GM10266 (cell line): ENCODE measurements at regions not wholly inside any gene's neighbourhood (a gene's known extent, or its start where the extent isn't known, plus 50 kb on each side); places are given as distances from the start of the nearest gene placed in this dataset.

ENCODE experiments used
- DNase-seq: peaks from one replicate; pipeline ENCODE4 v3.0.0; 2012; ENCODE audit errors: extremely low spot score
- CTCF ChIP-seq: IDR thresholded peaks from 2 replicates; pipeline ENCODE4 v1.5.1; 2012; ENCODE audit warnings: mild to moderate bottlenecking, low read depth; ENCODE audit not compliant: control insufficient read depth, insufficient read depth; ENCODE audit errors: missing control alignments

- TF ChIP-seq CTCF = no peak
- DNase-seq = no peak
Observed at GRCh38 chr7:142598297-142598696, 151.0 kb upstream of the PRSS1 start.

DNA sequence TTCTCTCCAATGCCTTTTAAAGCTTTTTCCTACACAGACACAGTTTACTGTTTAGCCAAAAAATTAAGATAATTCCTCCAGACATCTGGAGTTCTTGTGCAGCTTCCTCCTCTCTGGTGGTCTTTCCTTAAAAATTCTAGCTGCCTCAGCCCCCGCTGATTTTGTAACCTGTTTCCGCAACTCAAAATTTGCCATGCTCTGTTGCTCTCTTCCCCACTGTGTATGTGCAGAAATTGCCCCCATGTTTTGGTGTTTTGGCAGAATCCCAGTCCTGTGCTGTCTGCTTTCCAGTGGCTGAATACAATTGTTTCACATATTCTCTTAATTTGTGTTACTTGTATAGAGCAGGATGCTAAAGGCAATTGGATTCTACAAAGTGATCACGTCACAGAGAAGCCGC lies 151.7 kb upstream of the PRSS1 start:
- no peak for TF ChIP-seq CTCF
- DNase-seq = no peak

DNA sequence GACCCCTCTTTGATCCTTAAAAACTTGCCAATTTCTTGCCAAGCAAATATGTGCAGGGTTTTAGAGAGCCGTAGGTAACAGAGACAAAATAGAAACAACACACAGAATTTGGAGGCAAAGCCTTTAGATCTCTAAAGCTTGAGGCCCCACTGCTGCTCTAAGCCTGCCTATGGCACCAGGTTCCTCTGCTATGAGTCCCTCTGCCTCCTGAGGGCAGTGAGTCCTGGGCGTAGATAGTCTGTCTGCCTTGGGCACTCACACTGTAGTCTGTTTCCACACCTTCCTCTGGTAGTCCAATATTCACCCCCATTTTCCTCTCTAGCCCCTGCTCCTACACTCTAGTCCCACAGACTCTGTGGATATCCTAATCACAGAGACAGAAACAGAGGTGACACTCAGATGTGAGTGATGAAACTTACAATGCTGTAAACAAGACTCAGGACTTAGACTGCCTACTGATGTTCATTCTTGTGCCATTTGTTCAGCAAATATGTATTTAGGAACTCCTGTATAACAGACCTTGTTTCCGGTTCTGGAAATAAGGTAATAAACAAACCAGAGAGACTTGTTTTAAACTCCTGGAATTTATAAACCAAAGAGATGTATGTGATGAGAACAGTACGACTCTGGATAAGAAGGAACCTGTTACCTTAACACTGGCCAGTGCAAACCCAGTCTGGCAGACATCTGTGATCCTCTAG lies 153.3 kb upstream of the PRSS1 start:
- TF ChIP-seq CTCF = no peak

GRCh38 chr7:142594078-142594477 lies 155.2 kb upstream of the PRSS1 start:
- DNase-seq = no peak

More for the DNA sequence above, 153.3 kb upstream of the PRSS1 start:
- no peak for DNase-seq

GRCh38 chr7:142593106-142593505 lies 156.2 kb upstream of the PRSS1 start:
- DNase-seq = no peak
- no peak for TF ChIP-seq CTCF

More at GRCh38 chr7:142594078-142594477, 155.2 kb upstream of the PRSS1 start:
- no peak for TF ChIP-seq CTCF

DNA sequence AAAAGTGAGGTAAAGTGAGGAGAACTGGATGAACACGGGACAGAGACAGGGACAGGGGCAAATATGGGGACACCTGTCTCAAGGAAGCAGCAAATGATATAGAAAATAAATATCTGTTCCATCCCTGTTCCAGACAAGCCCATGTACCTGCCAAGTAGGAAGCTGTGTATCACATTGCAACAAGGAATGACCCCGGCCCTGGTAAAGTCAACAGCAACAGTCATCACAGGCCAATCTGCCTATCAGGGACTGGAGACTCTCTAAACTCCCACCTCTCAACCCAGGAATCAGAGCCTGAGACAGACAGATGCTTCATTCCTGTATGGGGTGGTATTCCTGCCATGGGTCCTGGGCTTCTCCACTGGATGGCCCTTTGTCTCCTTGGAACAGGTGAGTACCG lies 156.6 kb upstream of the PRSS1 start:
- no peak for DNase-seq
- TF ChIP-seq CTCF = no peak

- DNase-seq = no peak
- no peak for TF ChIP-seq CTCF
Observed at GRCh38 chr7:142592231-142592630, 157.0 kb upstream of the PRSS1 start.
